Colonic mucosa (tissue), 4 donors: ENCODE measurements at regions not wholly inside any gene's neighbourhood (a gene's known extent, or its start where the extent isn't known, plus 50 kb on each side); places are given as distances from the start of the nearest gene placed in this dataset.

Source experiments
- DNase-seq: peaks from one replicate; pipeline ENCODE4 v3.0.0-alpha.2; 2020
- H3K27ac ChIP-seq: fragments of 200-600 bp; one replicate; pipeline ENCODE4 v1.8.0; 2021
- H3K27me3 ChIP-seq: fragments of 200-600 bp; one replicate; pipeline ENCODE4 v1.8.0; 2021
- H3K36me3 ChIP-seq: fragments of 200-600 bp; one replicate; pipeline ENCODE4 v1.8.0; 2021
- H3K4me1 ChIP-seq: fragments of 200-600 bp; one replicate; pipeline ENCODE4 v1.8.0; 2021; ENCODE audit warnings: mild to moderate bottlenecking
- H3K4me3 ChIP-seq: fragments of 200-600 bp; one replicate; pipeline ENCODE4 v1.8.0; 2021
- H3K9ac ChIP-seq, 2 donors: one replicate each; pipeline ENCODE4 v1.7.0; 2013; ENCODE audit warnings: control low read depth in 2 of 2, low read depth in 2 of 2, low read length in 2 of 2
- H3K9me3 ChIP-seq: fragments of 200-600 bp; one replicate; pipeline ENCODE4 v1.8.0; 2021
- CTCF ChIP-seq: fragments of 200-600 bp; IDR thresholded peaks from one replicate; pipeline ENCODE4 v1.8.0; 2022; ENCODE audit warnings: antibody characterized with exemption, mild to moderate bottlenecking
- intact Hi-C: fragments of 100-400 bp; cut with DNase I; formaldehyde crosslinking; loops from one replicate; pipeline ENCODE4 v1.14.1; 2022
- donor health status: healthy.
- donor health status: DM: no; HTN: no; CAD: no.
- donor health status: DM: no; HTN: no; CAD: no.

- Histone ChIP-seq H3K27ac (no peak overlapping the region), H3K4me1 (no peaks in the 10 kb centered on the region), H3K36me3 (no peaks in the 10 kb centered on the region), H3K9ac (no peak overlapping the region), H3K4me3 (no peak overlapping the region), H3K9me3 (no peaks in the 10 kb centered on the region), H3K27me3 (no peaks in the 10 kb centered on the region)
- TF ChIP-seq CTCF, result no peak
- intact Hi-C loops, result no loop called here
- DNase-seq, result no peak
Observed at GRCh38 chr18:39751161-39751560, 2185.6 kb upstream of the CELF4 start.

GRCh38 chr18:39749154-39749553 is 2183.6 kb upstream of the CELF4 start:
- no peaks in the 10 kb centered on the region for H3K36me3 ChIP-seq
- H3K4me3 ChIP-seq, result no peak overlapping the region
- no peak overlapping the region for H3K9ac ChIP-seq
- no peak overlapping the region for H3K27ac ChIP-seq
- no peak for DNase-seq
- no peaks in the 10 kb centered on the region for H3K27me3 ChIP-seq
- no peaks in the 10 kb centered on the region for H3K4me1 ChIP-seq
- H3K9me3 ChIP-seq, result no peaks in the 10 kb centered on the region
- intact Hi-C loops, result no loop called here
- TF ChIP-seq CTCF, result no peak

- Histone ChIP-seq H3K9ac (no peak overlapping the region), H3K4me3 (no peak overlapping the region), H3K4me1 (no peaks in the 10 kb centered on the region), H3K36me3 (no peaks in the 10 kb centered on the region), H3K9me3 (no peaks in the 10 kb centered on the region), H3K27me3 (no peaks in the 10 kb centered on the region), H3K27ac (no peak overlapping the region)
- intact Hi-C loops, result no loop called here
- DNase-seq, result no peak
- no peak for TF ChIP-seq CTCF
Observed at GRCh38 chr18:39748727-39749126, 2183.1 kb upstream of the CELF4 start.

- H3K9ac ChIP-seq, result no peak overlapping the region
- TF ChIP-seq CTCF, result no peak
- no peaks in the 10 kb centered on the region for H3K4me1 ChIP-seq
- H3K27ac ChIP-seq, result no peak overlapping the region
- no peaks in the 10 kb centered on the region for H3K27me3 ChIP-seq
- no peaks in the 10 kb centered on the region for H3K36me3 ChIP-seq
- no peaks in the 10 kb centered on the region for H3K9me3 ChIP-seq
- no peak overlapping the region for H3K4me3 ChIP-seq
- intact Hi-C loops, result no loop called here
- DNase-seq, result no peak
Observed at GRCh38 chr18:39746201-39746600, 2180.6 kb upstream of the CELF4 start.

- Histone ChIP-seq H3K4me1 (no peaks in the 10 kb centered on the region), H3K9ac (no peak overlapping the region), H3K27ac (no peak overlapping the region), H3K36me3 (no peaks in the 10 kb centered on the region), H3K27me3 (no peaks in the 10 kb centered on the region), H3K4me3 (no peak overlapping the region), H3K9me3 (no peaks in the 10 kb centered on the region)
- intact Hi-C loops, result no loop called here
- no peak for TF ChIP-seq CTCF
- DNase-seq, result no peak
Observed at GRCh38 chr18:39743463-39743862, 2177.9 kb upstream of the CELF4 start.
